ENCODE measurements at regions not wholly inside any gene's neighbourhood (a gene's known extent, or its start where the extent isn't known, plus 50 kb on each side); places are given as distances from the start of the nearest gene placed in this dataset.

- peaks cover 40% of the 10 kb centered on the region for H3K36me3 Mint-ChIP-seq (ENCODE audit: low read depth)
These were observed 156.4 kb upstream of the ITGA4 start for GRCh38 chr2:181300600-181301291.

GRCh38 chr2:181304011-181304844, 153.0 kb upstream of the ITGA4 start:
- no peaks in the 10 kb centered on the region for H3K27me3 Mint-ChIP-seq
- peaks cover 17% of the 10 kb centered on the region for H3K36me3 Mint-ChIP-seq (ENCODE audit: low read depth)
- H3K4me3 Mint-ChIP-seq: peak overlapping the region; percentile 65
- H3K4me1 Mint-ChIP-seq: peaks cover 86% of the 10 kb centered on the region
- peak overlapping the region; percentile 99 for H3K27ac Mint-ChIP-seq
- no peak for DNase-seq
- ChIA-PET POLR2A (interaction anchor here (0.9 kb wide), 1 partner anchor 154 kb away, joined by 7 read pairs; the partner anchor contains the start of gene ITGA4), CTCF (interaction anchor here (1.0 to 2.3 kb wide), 5 partner anchors 9 to 165 kb away, joined by 3 to 8 read pairs (median 3); partner anchors contain the start of gene ITGA4)
- peaks cover 7% of the 10 kb centered on the region for H3K9me3 Mint-ChIP-seq

More at GRCh38 chr2:181300600-181301291, 156.4 kb upstream of the ITGA4 start:
- H3K4me1 Mint-ChIP-seq: peaks cover 56% of the 10 kb centered on the region
- H3K4me3 Mint-ChIP-seq: peak overlapping the region; percentile 44
- no peaks in the 10 kb centered on the region for H3K27me3 Mint-ChIP-seq
- peak overlapping the region; percentile 86 for H3K27ac Mint-ChIP-seq
- ChIA-PET POLR2A (interaction anchor here (0.6 kb wide), 2 partner anchors 135 to 320 kb away, joined by 3 to 4 read pairs; partner anchors contain the start of gene UBE2E3), CTCF (interaction anchor here (0.9 to 2.2 kb wide), 4 partner anchors 12 to 156 kb away, joined by 3 to 11 read pairs (median 4); partner anchors contain the start of gene ITGA4)
- peaks cover 27% of the 10 kb centered on the region for H3K9me3 Mint-ChIP-seq
- peak; percentile 76 for DNase-seq

DNA sequence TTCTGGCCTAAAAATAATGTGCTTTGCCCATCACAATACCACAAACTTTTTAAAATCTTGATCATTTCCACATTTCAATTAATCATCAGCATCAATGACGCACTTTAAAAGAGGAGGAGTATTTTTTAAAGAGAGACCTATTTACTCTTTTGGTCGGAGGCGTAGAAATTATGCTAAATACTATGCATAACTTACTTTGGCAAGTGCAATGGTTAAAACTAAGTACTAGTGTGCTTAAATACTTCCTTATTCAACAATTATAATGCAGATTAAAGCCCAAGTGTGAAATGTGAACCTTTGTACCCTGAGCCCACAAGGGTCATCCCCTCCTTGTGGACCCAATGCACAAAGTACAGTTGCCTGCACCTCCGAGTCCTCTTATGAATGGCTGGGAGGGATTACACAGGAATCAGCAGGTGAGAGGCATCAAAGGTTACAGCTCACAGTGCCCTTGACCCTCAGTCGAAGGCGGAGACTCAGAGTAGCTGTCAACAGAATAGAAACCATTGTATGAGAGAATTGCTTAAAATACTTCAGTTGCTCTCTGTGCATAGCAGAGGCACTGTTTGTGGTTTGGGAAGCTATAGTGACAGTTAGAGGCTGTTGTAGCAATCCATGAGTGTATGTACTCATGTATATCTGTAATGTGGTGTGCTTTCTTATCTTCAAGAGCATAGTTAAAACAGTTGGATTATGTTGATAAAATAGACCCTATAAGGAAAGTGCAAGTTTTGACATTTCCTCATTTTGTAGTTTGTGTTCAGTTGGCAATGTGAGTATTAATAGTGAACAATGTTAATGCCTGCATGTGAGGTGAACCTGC, 151.7 kb upstream of the ITGA4 start:
- peak; percentile 79 for DNase-seq
- POLR2A ChIA-PET: interaction anchor here (0.6 to 1.5 kb wide), 3 partner anchors 147 to 155 kb away, joined by 4 to 16 read pairs (median 6); partner anchors contain the start of gene ITGA4
- H3K36me3 Mint-ChIP-seq (ENCODE audit: low read depth): peaks cover 6% of the 10 kb centered on the region
- CTCF ChIA-PET: interaction anchor here (0.8 to 2.3 kb wide), 5 partner anchors 8 to 179 kb away, joined by 3 to 10 read pairs (median 4); partner anchors contain the start of gene ITGA4
- no peaks in the 10 kb centered on the region for H3K9me3 Mint-ChIP-seq
- H3K4me1 Mint-ChIP-seq: peaks cover 80% of the 10 kb centered on the region
- peak overlapping the region; percentile 65 for H3K4me3 Mint-ChIP-seq
- peak overlapping the region; percentile 99 for H3K27ac Mint-ChIP-seq
- H3K27me3 Mint-ChIP-seq: no peaks in the 10 kb centered on the region

DNA sequence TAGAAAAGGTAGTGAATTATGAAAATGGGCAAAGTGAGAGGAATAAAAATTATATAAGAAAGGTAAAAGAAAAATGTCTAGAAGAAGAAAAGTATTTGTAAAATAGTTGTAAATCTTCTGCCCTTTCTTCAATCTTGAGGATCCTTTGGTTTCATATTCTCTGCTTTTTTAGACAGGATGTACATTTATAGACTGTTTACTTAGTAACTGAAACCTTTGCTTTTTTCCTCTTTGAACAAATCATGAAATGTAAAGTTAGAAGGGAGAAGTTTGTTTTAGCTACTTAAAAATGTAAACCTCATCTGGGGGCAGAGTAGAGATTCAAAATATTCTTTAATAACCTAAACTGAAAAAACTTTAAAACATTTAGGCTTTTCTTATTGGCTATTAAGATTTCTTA, 150.4 kb upstream of the ITGA4 start:
- Mint-ChIP-seq H3K36me3 (ENCODE audit: low read depth) (peaks cover 4% of the 10 kb centered on the region), H3K27me3 (no peaks in the 10 kb centered on the region), H3K4me3 (peak overlapping the region; percentile 65), H3K9me3 (no peaks in the 10 kb centered on the region), H3K27ac (peak overlapping the region; percentile 99), H3K4me1 (peaks cover 72% of the 10 kb centered on the region)
- no peak for DNase-seq
- ChIA-PET POLR2A (no interaction called here), CTCF (interaction anchor here (1.4 to 2.7 kb wide), 4 partner anchors 10 to 180 kb away, joined by 3 to 16 read pairs (median 7); partner anchors contain the start of gene ITGA4)

DNA sequence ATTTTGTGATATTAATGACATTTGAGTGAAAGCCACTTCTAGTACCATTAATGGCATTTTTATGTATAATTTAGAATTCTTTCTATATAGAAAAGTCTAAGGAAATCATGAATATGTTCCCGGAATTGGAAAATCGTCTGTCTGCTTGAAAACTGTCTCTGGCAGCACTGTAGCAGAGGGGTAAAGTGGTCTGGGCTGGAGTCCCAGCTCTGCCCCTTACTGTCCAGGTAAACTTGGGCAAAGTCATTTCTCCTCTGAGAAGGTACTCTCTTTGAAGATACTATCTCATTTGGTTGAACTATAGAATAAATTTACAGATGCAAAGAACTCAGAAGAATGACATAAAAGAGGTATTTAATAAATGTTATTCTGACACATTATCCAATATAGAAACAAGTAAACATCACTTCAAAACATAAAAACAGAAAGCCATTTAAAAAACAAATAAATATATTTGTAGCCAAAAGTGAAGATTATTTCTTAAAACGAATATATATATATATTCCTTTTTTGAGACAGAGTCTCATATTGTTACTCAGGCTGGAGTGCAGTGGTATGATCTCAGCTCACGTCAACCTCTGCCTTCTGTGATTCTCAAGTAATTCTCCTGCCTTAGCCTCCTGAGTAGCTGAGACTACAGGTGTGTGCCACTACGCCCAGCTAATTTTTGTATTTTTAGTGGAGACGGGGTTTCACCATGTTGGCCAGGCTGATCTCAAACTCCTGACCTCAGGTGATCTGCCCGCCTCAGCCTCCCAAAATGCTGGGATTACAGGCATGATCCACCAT, 149.8 kb upstream of the ITGA4 start:
- peaks cover 4% of the 10 kb centered on the region for H3K36me3 Mint-ChIP-seq (ENCODE audit: low read depth)
- peak overlapping the region; percentile 69 for H3K4me3 Mint-ChIP-seq
- ChIA-PET POLR2A (interaction anchor here (0.7 kb wide), 1 partner anchor 153 kb away, joined by 3 read pairs; no protein-coding TSS in a partner anchor), CTCF (interaction anchor here (1.4 to 2.7 kb wide), 2 partner anchors 150 to 180 kb away, joined by 3 to 16 read pairs; partner anchors contain the start of gene ITGA4)
- peak overlapping the region; percentile 99 for H3K27ac Mint-ChIP-seq
- no peaks in the 10 kb centered on the region for H3K27me3 Mint-ChIP-seq
- H3K9me3 Mint-ChIP-seq: no peaks in the 10 kb centered on the region
- peaks cover 74% of the 10 kb centered on the region for H3K4me1 Mint-ChIP-seq
- peak; percentile 26 for DNase-seq

DNA sequence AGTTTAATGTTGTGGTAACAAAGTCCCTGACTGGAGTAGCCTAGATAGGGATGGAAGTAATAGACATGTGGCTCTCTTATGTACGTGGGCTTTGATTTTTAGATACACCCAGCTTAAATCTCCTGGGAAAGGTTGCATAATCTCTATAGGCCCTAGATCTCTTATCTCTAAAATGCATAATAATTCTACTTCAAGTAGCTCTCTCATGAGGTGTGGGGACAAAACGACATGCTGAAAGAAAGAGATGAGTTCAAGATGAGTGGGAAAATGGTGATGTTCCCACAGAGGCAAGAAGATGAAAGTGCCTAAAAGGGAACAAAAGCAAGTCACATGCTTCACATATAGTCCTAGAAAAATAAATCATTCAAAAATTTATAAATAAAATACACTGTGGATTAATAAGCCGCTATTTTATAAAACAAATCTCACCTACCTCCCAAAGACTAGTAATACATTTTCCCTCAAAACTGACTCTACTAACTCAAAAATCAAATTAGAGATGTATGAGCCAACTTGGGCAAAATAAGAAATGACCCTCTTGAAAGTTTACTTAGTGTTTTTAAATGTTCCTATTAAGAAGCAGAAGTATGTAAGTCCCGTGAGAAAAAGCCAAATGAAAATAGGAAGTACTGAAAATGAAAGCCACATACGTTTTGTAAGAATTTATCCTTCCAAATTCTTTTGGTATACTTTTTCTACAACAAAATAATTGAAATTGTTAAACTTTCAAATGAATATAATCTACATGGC, 148.2 kb upstream of the ITGA4 start:
- Mint-ChIP-seq H3K27ac (peak overlapping the region; percentile 99), H3K27me3 (no peaks in the 10 kb centered on the region), H3K4me3 (peak overlapping the region; percentile 76), H3K4me1 (peaks cover 82% of the 10 kb centered on the region), H3K9me3 (no peaks in the 10 kb centered on the region), H3K36me3 (ENCODE audit: low read depth) (peaks cover 6% of the 10 kb centered on the region)
- DNase-seq: no peak
- POLR2A ChIA-PET: interaction anchor here (1.6 kb wide), 1 partner anchor 149 kb away, joined by 4 read pairs; no protein-coding TSS in a partner anchor
- CTCF ChIA-PET: interaction anchor here (0.7 to 2.7 kb wide), 6 partner anchors 11 to 406 kb away, joined by 3 to 16 read pairs (median 4); partner anchors contain the start of gene ITGA4

GRCh38 chr2:181309586-181309985, 147.6 kb upstream of the ITGA4 start:
- POLR2A ChIA-PET: interaction anchor here (1.6 kb wide), 2 partner anchors 148 kb away, joined by 4 to 7 read pairs; partner anchors contain the start of gene ITGA4
- no peaks in the 10 kb centered on the region for H3K9me3 Mint-ChIP-seq
- H3K36me3 Mint-ChIP-seq (ENCODE audit: low read depth): peaks cover 6% of the 10 kb centered on the region
- no peak for DNase-seq
- H3K4me3 Mint-ChIP-seq: peak overlapping the region; percentile 76
- peaks cover 82% of the 10 kb centered on the region for H3K4me1 Mint-ChIP-seq
- peak overlapping the region; percentile 99 for H3K27ac Mint-ChIP-seq
- CTCF ChIA-PET: interaction anchor here (0.7 to 1.4 kb wide), 4 partner anchors 11 to 405 kb away, joined by 3 to 7 read pairs (median 4); partner anchors contain the start of gene ITGA4
- H3K27me3 Mint-ChIP-seq: no peaks in the 10 kb centered on the region

DNA sequence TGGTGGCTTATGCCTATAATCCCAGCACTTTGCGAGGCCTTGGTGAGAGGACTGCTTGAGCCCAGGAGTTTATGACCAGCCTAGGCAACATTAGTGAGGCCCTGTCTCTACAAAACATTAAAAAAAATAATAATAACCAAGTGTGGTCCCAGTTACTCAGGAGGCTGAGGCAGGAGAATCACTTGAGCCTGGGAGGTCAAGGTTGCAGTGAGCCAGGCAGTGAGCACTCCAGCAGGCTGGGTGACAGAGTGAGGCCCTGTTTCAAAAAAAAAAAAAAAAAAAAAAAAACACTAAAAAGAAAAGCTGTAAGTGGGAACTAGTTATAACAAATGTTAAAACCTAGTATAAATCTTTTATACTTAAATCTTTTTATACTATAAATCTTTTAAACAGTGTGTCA, 146.2 kb upstream of the ITGA4 start:
- peak overlapping the region; percentile 61 for H3K27ac Mint-ChIP-seq
- no peaks in the 10 kb centered on the region for H3K9me3 Mint-ChIP-seq
- no peak overlapping the region for H3K4me3 Mint-ChIP-seq
- H3K27me3 Mint-ChIP-seq: no peaks in the 10 kb centered on the region
- H3K36me3 Mint-ChIP-seq (ENCODE audit: low read depth): peaks cover 6% of the 10 kb centered on the region
- peaks cover 70% of the 10 kb centered on the region for H3K4me1 Mint-ChIP-seq
- CTCF ChIA-PET: interaction anchor here (0.7 to 2.9 kb wide), 5 partner anchors 9 to 174 kb away, joined by 3 to 11 read pairs (median 6); no protein-coding TSS in a partner anchor
- POLR2A ChIA-PET: interaction anchor here (1.6 kb wide), 1 partner anchor 147 kb away, joined by 7 read pairs; the partner anchor contains the start of gene ITGA4
- DNase-seq: no peak

DNA sequence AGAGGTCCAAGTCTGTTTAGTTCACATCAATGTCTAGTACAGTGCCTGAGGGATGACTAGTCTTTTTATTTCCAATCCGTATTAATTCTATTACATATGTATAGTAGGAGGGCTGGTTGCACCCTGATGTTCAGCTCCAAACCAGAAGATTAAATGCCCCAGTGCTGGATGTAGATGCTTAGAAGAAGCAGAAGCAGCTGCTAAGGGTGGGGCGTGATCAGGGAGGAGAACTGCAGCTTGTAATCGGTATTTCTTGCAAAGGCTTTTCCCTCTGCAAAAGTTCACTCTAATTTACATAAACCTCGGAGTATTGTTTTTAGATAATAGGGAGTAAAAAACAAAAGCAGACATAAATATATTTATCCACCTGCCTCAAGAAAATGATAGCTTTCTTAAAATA, 145.3 kb upstream of the ITGA4 start:
- no peaks in the 10 kb centered on the region for H3K27me3 Mint-ChIP-seq
- ChIA-PET CTCF (interaction anchor here (0.7 to 2.9 kb wide), 6 partner anchors 9 to 146 kb away, joined by 3 to 11 read pairs (median 4); partner anchors contain the start of gene ITGA4), POLR2A (interaction anchor here (0.6 kb wide), 1 partner anchor 119 kb away, joined by 5 read pairs; no protein-coding TSS in a partner anchor)
- H3K9me3 Mint-ChIP-seq: no peaks in the 10 kb centered on the region
- peaks cover 64% of the 10 kb centered on the region for H3K4me1 Mint-ChIP-seq
- peak overlapping the region; percentile 57 for H3K4me3 Mint-ChIP-seq
- peak; percentile 37 for DNase-seq
- H3K36me3 Mint-ChIP-seq (ENCODE audit: low read depth): peaks cover 8% of the 10 kb centered on the region
- peak overlapping the region; percentile 93 for H3K27ac Mint-ChIP-seq

DNA sequence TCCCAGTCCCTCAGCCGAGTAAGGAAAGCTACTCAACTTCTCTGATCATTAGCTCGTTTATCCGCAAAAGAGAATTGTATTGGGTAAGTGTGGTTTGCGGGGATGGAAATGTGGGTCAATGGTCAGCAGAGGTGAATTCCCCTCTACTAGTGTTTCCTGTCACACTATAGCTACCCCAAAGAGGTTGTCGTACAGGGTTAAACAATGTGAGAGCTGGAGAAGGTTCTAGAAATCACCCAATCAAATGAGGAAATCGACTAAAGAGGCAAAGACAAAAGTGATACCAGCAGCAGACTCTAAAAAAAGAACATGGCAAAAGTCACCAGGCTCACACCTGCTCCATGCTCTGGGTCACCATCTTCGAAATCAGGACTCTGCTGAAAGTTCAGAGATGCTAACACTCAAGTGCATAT, 144.7 kb upstream of the ITGA4 start:
- Mint-ChIP-seq H3K4me3 (peak overlapping the region; percentile 57), H3K4me1 (peaks cover 60% of the 10 kb centered on the region), H3K27ac (peak overlapping the region; percentile 93), H3K36me3 (ENCODE audit: low read depth) (peaks cover 8% of the 10 kb centered on the region), H3K9me3 (no peaks in the 10 kb centered on the region), H3K27me3 (no peaks in the 10 kb centered on the region)
- peak; percentile 35 for DNase-seq
- POLR2A ChIA-PET: no interaction called here
- CTCF ChIA-PET: interaction anchor here (0.8 to 2.9 kb wide), 6 partner anchors 9 to 145 kb away, joined by 3 to 11 read pairs (median 6); partner anchors contain the start of gene ITGA4
